Activated CD8-positive, alpha-beta memory T cell treated with anti-CD3 and anti-CD28 coated beads, Interleukin-2, amount 50 U/mL, for 1 hour (primary cell): ENCODE measurements at regions not wholly inside any gene's neighbourhood (a gene's known extent, or its start where the extent isn't known, plus 50 kb on each side); places are given as distances from the start of the nearest gene placed in this dataset.

ENCODE experiments used
- DNase-seq: peaks from one replicate; pipeline ENCODE4 v3.0.0-alpha.2; 2020; ENCODE audit errors: extremely low read depth

GRCh38 chr10:78247821-78248220, 214.2 kb downstream of the RPS24 start:
- no peak for DNase-seq

- DNase-seq, result no peak
Measured at GRCh38 chr10:78248651-78249464, 215.2 kb downstream of the RPS24 start.

GRCh38 chr10:78249690-78250089, 216.0 kb downstream of the RPS24 start:
- DNase-seq, result no peak

GRCh38 chr10:78250313-78251015, 216.8 kb downstream of the RPS24 start:
- DNase-seq, result no peak

GRCh38 chr10:78251016-78251385, 217.3 kb downstream of the RPS24 start:
- DNase-seq, result no peak

GRCh38 chr10:78252286-78252685, 218.6 kb downstream of the RPS24 start:
- no peak for DNase-seq

- no peak for DNase-seq
Measured at GRCh38 chr10:78253063-78253853, 219.6 kb downstream of the RPS24 start.

GRCh38 chr10:78254013-78254412, 220.3 kb downstream of the RPS24 start:
- DNase-seq, result no peak

- no peak for DNase-seq
Measured at GRCh38 chr10:78255214-78255613, 221.6 kb downstream of the RPS24 start.

- no peak for DNase-seq
Measured at GRCh38 chr10:78255796-78256638, 222.4 kb downstream of the RPS24 start.

- no peak for DNase-seq
Measured at GRCh38 chr10:78258323-78259030, 224.8 kb downstream of the RPS24 start.

GRCh38 chr10:78259391-78259790, 225.7 kb downstream of the RPS24 start:
- no peak for DNase-seq

- no peak for DNase-seq
Measured at GRCh38 chr10:78260141-78260540, 226.5 kb downstream of the RPS24 start.

- no peak for DNase-seq
Measured at GRCh38 chr10:78260680-78261079, 227.0 kb downstream of the RPS24 start.

GRCh38 chr10:78261291-78261690, 227.6 kb downstream of the RPS24 start:
- DNase-seq, result no peak

GRCh38 chr10:78262860-78263259, 229.2 kb downstream of the RPS24 start:
- DNase-seq, result no peak

- DNase-seq, result no peak
Measured at GRCh38 chr10:78263521-78263988, 229.9 kb downstream of the RPS24 start.

GRCh38 chr10:78264361-78264760, 230.7 kb downstream of the RPS24 start:
- no peak for DNase-seq

- DNase-seq, result no peak
Measured at GRCh38 chr10:78266741-78267469, 233.2 kb downstream of the RPS24 start.

GRCh38 chr10:78267598-78267997, 233.9 kb downstream of the RPS24 start:
- DNase-seq, result no peak
